Liver (tissue), 8 donors: ENCODE measurements at regions not wholly inside any gene's neighbourhood (a gene's known extent, or its start where the extent isn't known, plus 50 kb on each side); places are given as distances from the start of the nearest gene placed in this dataset.

Experiments
- DNase-seq: peaks from one replicate; pipeline ENCODE4 v3.0.0-alpha.2; 2017; ENCODE audit warnings: low spot score
- H3K27ac ChIP-seq, 2 donors: one replicate each; pipeline ENCODE4 v1.7.0; 2013; ENCODE audit warnings: inconsistent platforms in 2 of 2, low read length in 2 of 2, control low read depth in 1 of 2, low read depth in 1 of 2, mild to moderate bottlenecking in 1 of 2
- H3K27me3 ChIP-seq, 4 donors: one replicate each; pipeline versions ENCODE4 v1.6.1 to v1.7.0; 2013; ENCODE audit warnings: low read length in 3 of 4, inconsistent platforms in 1 of 4, mild to moderate bottlenecking in 1 of 4, moderate library complexity in 1 of 4; ENCODE audit not compliant: control insufficient read depth in 4 of 4, insufficient read depth in 4 of 4
- H3K36me3 ChIP-seq, 4 donors: one replicate each; pipeline versions ENCODE4 v1.6.1 to v1.7.0; 2013; ENCODE audit warnings: low read length in 3 of 4, mild to moderate bottlenecking in 3 of 4, low read depth in 1 of 4, moderate library complexity in 1 of 4; ENCODE audit not compliant: control insufficient read depth in 4 of 4, insufficient read depth in 3 of 4
- H3K4me1 ChIP-seq, 4 donors: one replicate each; pipeline versions ENCODE4 v1.6.1 to v1.7.0; 2013; ENCODE audit warnings: low read length in 3 of 4, mild to moderate bottlenecking in 3 of 4, moderate library complexity in 1 of 4; ENCODE audit not compliant: control insufficient read depth in 4 of 4, insufficient read depth in 4 of 4
- H3K4me3 ChIP-seq, 3 donors: one replicate each; pipeline versions ENCODE4 v1.6.1 to v1.7.0; 2013; ENCODE audit warnings: low read length in 3 of 3, control low read depth in 1 of 3, low read depth in 1 of 3, mild to moderate bottlenecking in 1 of 3
- H3K9ac ChIP-seq, 2 donors: one replicate each; pipeline ENCODE4 v1.7.0; 2013; ENCODE audit warnings: low read length in 2 of 2, mild to moderate bottlenecking in 2 of 2, moderate library complexity in 2 of 2, control low read depth in 1 of 2, low read depth in 1 of 2
- H3K9me3 ChIP-seq, 4 donors: one replicate each; pipeline versions ENCODE4 v1.6.1 to v1.7.0; 2013; ENCODE audit warnings: low read length in 3 of 4; ENCODE audit not compliant: control insufficient read depth in 4 of 4
- EGR1 ChIP-seq, 2 donors: IDR thresholded peaks; 2 replicates each; pipeline ENCODE4 v1.6.1; 2016 to 2018; ENCODE audit warnings: antibody characterized with exemption in 2 of 2, low read depth in 2 of 2
- FOXA1 ChIP-seq: IDR thresholded peaks from 2 replicates; pipeline ENCODE4 v1.6.1; 2016; ENCODE audit warnings: antibody characterized with exemption
- FOXA2 ChIP-seq: IDR thresholded peaks from 2 replicates; pipeline ENCODE4 v1.6.1; 2016; ENCODE audit warnings: antibody characterized with exemption
- GABPA ChIP-seq, 2 donors: IDR thresholded peaks in 1 of 2; conservative IDR thresholded peaks in 1 of 2; 2 replicates each; pipeline ENCODE4 v1.6.1; 2016; ENCODE audit warnings: antibody characterized with exemption in 2 of 2, mild to moderate bottlenecking in 1 of 2, moderate library complexity in 1 of 2
- HNF4A ChIP-seq, 2 donors: conservative IDR thresholded peaks; 2 replicates each; pipeline ENCODE4 v1.6.1; 2016; ENCODE audit warnings: antibody characterized with exemption in 2 of 2, mild to moderate bottlenecking in 2 of 2
- HNF4G ChIP-seq: IDR thresholded peaks from 2 replicates; pipeline ENCODE4 v1.6.1; 2016; ENCODE audit warnings: antibody characterized with exemption
- NR2F2 ChIP-seq: IDR thresholded peaks from 2 replicates; pipeline ENCODE4 v1.6.1; 2016; ENCODE audit warnings: antibody characterized with exemption
- RAD21 ChIP-seq, 2 donors: IDR thresholded peaks; 2 replicates each; pipeline ENCODE4 v1.6.1; 2016; ENCODE audit warnings: antibody characterized with exemption in 2 of 2, mild to moderate bottlenecking in 2 of 2
- RXRA ChIP-seq, 2 donors: IDR thresholded peaks; 2 replicates each; pipeline ENCODE4 v1.6.1; 2017 to 2018; ENCODE audit warnings: antibody characterized with exemption in 2 of 2, mild to moderate bottlenecking in 1 of 2
- SP1 ChIP-seq: IDR thresholded peaks from 2 replicates; pipeline ENCODE4 v1.6.1; 2018; ENCODE audit warnings: antibody characterized with exemption, mild to moderate bottlenecking
- TAF1 ChIP-seq: conservative IDR thresholded peaks from 2 replicates; pipeline ENCODE4 v1.6.1; 2016; ENCODE audit warnings: antibody characterized with exemption, mild to moderate bottlenecking
- YY1 ChIP-seq: IDR thresholded peaks from 2 replicates; pipeline ENCODE4 v1.6.1; 2016; ENCODE audit warnings: antibody characterized with exemption, mild to moderate bottlenecking
- WGBS: extraction: QIAGEN DNeasy Blood & Tissue Kit; methylation state at CpG from one replicate; pipeline ENCODE4 v1.1.7; 2013; 5-methylcytosine and 5-hydroxymethylcytosine counted together
- TF ChIP-seq, protein P1 (sequence below): IDR thresholded peaks from 2 replicates; pipeline ENCODE4 v1.6.1; 2016; ENCODE audit warnings: antibody characterized with exemption
- TF ChIP-seq, protein P2 (sequence below): fragments of 150-350 bp; IDR thresholded peaks from 2 replicates; pipeline ENCODE4 v1.5.1; 2017; ENCODE audit warnings: improper control_type of control experiment, low read depth, low read length; ENCODE audit not compliant: missing input control
- TF ChIP-seq, protein P3 (sequence below): IDR thresholded peaks from 2 replicates; pipeline ENCODE4 v1.6.1; 2016; ENCODE audit warnings: antibody characterized with exemption
- TF ChIP-seq, protein P4 (sequence below): IDR thresholded peaks from 2 replicates; pipeline ENCODE4 v1.6.1; 2016; ENCODE audit warnings: antibody characterized with exemption
- TF ChIP-seq, protein P5 (sequence below): IDR thresholded peaks from 2 replicates; pipeline ENCODE4 v1.6.1; 2016; ENCODE audit warnings: antibody characterized with exemption, mild to moderate bottlenecking
- donor health status: healthy.
- donor health status: healthy.
- donor health status: healthy.
- donor health status: healthy.
- donor health status: healthy.

DNA sequence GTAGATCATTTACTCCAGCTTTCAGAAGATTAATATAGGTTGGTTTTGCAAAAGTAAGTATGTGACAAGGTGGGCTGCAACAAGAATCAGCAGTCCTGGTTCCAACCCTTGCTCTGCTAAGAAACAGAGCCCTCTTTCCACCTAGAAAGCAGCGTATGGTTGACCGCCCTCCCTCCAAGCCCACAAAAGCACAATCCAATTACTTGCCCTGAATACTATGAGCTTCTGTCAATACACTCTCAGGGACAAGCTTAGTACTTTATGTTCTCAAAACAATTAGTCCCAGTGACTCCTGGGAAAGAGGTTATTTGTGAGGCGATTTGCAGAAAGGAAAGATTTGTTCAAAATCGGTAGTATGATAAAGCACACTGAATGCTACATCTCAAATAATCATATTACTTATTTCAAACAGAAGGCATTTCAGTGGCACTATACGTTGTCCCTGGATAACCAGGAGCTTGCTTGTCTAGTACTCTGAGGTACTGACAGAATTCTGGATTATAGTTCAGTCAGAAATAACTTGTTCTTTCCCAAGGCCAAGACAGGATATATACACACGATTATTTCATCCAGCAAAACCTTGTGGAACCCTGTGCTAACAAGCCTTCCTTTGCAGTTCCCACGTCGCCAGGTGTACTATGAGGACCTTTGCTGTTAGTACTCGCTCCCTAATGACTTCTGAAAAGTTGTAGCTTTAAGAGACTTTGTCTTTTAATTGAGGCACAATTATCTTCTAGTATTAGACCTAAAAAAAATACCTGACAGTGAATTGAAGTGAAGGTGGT is 96.9 kb upstream of the ADTRP start:
- 83% methylated on average over 9 of the region's 9 CpGs for WGBS
- DNase-seq, result no peak
- no peaks in the 10 kb centered on the region for H3K27me3 ChIP-seq
- no peak overlapping the region for H3K27ac ChIP-seq
- H3K4me1 ChIP-seq, result peaks cover 0 to 2% (median 1%) of the 10 kb centered on the region in 4 donors
- no peaks in the 10 kb centered on the region for H3K9me3 ChIP-seq
- H3K4me3 ChIP-seq, result no peak overlapping the region
- H3K9ac ChIP-seq, result no peak overlapping the region
- no peaks in the 10 kb centered on the region for H3K36me3 ChIP-seq
- TF ChIP-seq, protein P1, sequence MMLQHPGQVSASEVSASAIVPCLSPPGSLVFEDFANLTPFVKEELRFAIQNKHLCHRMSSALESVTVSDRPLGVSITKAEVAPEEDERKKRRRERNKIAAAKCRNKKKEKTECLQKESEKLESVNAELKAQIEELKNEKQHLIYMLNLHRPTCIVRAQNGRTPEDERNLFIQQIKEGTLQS, result no peak
- TF ChIP-seq NR2F2 (no peak), RXRA (IDR thresholded peaks at IDR 0.05) (no peak), FOXA1 (no peak), RAD21 (IDR thresholded peaks at IDR 0.05) (no peak), GABPA (IDR thresholded peaks at IDR 0.05 in 1 of 2, conservative IDR thresholded peaks at IDR 0.05 in 1 of 2) (no peak), EGR1 (IDR thresholded peaks at IDR 0.05; ENCODE audit: low read depth in 2 of 2) (no peak), TAF1 (no peak)
- TF ChIP-seq, protein P2, sequence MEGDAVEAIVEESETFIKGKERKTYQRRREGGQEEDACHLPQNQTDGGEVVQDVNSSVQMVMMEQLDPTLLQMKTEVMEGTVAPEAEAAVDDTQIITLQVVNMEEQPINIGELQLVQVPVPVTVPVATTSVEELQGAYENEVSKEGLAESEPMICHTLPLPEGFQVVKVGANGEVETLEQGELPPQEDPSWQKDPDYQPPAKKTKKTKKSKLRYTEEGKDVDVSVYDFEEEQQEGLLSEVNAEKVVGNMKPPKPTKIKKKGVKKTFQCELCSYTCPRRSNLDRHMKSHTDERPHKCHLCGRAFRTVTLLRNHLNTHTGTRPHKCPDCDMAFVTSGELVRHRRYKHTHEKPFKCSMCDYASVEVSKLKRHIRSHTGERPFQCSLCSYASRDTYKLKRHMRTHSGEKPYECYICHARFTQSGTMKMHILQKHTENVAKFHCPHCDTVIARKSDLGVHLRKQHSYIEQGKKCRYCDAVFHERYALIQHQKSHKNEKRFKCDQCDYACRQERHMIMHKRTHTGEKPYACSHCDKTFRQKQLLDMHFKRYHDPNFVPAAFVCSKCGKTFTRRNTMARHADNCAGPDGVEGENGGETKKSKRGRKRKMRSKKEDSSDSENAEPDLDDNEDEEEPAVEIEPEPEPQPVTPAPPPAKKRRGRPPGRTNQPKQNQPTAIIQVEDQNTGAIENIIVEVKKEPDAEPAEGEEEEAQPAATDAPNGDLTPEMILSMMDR, result no peak
- TF ChIP-seq, protein P3, sequence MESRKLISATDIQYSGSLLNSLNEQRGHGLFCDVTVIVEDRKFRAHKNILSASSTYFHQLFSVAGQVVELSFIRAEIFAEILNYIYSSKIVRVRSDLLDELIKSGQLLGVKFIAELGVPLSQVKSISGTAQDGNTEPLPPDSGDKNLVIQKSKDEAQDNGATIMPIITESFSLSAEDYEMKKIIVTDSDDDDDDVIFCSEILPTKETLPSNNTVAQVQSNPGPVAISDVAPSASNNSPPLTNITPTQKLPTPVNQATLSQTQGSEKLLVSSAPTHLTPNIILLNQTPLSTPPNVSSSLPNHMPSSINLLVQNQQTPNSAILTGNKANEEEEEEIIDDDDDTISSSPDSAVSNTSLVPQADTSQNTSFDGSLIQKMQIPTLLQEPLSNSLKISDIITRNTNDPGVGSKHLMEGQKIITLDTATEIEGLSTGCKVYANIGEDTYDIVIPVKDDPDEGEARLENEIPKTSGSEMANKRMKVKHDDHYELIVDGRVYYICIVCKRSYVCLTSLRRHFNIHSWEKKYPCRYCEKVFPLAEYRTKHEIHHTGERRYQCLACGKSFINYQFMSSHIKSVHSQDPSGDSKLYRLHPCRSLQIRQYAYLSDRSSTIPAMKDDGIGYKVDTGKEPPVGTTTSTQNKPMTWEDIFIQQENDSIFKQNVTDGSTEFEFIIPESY, result no peak

DNA sequence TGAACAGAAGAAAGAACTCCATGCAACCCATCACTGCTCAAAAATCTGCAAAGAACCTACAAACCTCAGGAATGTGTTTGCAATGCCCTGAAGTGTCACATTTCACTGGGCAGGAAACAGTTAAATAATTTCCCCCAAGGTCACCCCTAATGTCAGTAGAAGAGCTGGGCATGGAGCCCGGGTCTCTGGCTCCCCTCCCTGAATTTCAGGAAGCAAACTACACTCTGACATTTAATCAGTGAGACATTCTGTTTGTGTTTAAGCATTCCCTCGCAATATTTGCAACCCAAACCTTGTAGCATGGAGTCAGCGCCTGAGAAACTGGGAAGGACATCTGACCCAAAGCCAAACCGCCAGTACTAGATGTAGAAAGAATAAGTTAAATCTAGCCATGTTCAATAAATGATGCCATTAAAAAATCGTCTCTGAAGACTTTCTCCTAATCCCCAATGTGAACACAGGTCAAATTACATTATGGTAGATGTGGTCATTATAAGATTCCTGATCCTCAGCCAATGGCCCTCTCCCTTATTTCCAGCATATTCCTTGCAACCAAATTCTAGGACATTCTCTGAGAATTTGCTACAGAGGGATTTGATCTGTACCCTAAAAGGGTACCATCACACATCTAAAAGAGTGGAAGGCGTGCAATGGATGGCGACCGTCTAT is 91.2 kb upstream of the ADTRP start:
- DNase-seq, result no peak
- H3K4me3 ChIP-seq, result no peak overlapping the region
- WGBS, result 49% methylated on average over 8 of the region's 8 CpGs
- no peaks in the 10 kb centered on the region for H3K27me3 ChIP-seq
- H3K27ac ChIP-seq, result peak overlapping the region; percentile 59 to 94
- H3K9me3 ChIP-seq, result no peaks in the 10 kb centered on the region
- peaks cover 6 to 34% (median 17%) of the 10 kb centered on the region in 4 donors for H3K4me1 ChIP-seq
- no peak overlapping the region for H3K9ac ChIP-seq
- H3K36me3 ChIP-seq, result no peaks in the 10 kb centered on the region
- no peak for TF ChIP-seq TAF1
- TF ChIP-seq FOXA1, result no peak
- TF ChIP-seq, protein P2, result no peak
- peak in 1 of 2 donors; percentile 53 for TF ChIP-seq EGR1 (IDR thresholded peaks at IDR 0.05; ENCODE audit: low read depth in 2 of 2)
- TF ChIP-seq SP1, result peak; percentile 72
- TF ChIP-seq, protein P3, result peak; percentile 46
- peak; percentile 56 to 81 for TF ChIP-seq RXRA (IDR thresholded peaks at IDR 0.05)
- TF ChIP-seq RAD21 (IDR thresholded peaks at IDR 0.05), result peak; percentile 61 to 69
- no peak for TF ChIP-seq GABPA (IDR thresholded peaks at IDR 0.05 in 1 of 2, conservative IDR thresholded peaks at IDR 0.05 in 1 of 2)
- TF ChIP-seq HNF4G, result no peak
- TF ChIP-seq NR2F2, result peak; percentile 67
- TF ChIP-seq FOXA2, result peak; percentile 28
- peak; percentile 75 to 77 for TF ChIP-seq HNF4A (conservative IDR thresholded peaks at IDR 0.05)
- TF ChIP-seq YY1, result peak; percentile 68
- TF ChIP-seq, protein P4, sequence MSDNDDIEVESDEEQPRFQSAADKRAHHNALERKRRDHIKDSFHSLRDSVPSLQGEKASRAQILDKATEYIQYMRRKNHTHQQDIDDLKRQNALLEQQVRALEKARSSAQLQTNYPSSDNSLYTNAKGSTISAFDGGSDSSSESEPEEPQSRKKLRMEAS, result peak; percentile 64
- TF ChIP-seq, protein P5, sequence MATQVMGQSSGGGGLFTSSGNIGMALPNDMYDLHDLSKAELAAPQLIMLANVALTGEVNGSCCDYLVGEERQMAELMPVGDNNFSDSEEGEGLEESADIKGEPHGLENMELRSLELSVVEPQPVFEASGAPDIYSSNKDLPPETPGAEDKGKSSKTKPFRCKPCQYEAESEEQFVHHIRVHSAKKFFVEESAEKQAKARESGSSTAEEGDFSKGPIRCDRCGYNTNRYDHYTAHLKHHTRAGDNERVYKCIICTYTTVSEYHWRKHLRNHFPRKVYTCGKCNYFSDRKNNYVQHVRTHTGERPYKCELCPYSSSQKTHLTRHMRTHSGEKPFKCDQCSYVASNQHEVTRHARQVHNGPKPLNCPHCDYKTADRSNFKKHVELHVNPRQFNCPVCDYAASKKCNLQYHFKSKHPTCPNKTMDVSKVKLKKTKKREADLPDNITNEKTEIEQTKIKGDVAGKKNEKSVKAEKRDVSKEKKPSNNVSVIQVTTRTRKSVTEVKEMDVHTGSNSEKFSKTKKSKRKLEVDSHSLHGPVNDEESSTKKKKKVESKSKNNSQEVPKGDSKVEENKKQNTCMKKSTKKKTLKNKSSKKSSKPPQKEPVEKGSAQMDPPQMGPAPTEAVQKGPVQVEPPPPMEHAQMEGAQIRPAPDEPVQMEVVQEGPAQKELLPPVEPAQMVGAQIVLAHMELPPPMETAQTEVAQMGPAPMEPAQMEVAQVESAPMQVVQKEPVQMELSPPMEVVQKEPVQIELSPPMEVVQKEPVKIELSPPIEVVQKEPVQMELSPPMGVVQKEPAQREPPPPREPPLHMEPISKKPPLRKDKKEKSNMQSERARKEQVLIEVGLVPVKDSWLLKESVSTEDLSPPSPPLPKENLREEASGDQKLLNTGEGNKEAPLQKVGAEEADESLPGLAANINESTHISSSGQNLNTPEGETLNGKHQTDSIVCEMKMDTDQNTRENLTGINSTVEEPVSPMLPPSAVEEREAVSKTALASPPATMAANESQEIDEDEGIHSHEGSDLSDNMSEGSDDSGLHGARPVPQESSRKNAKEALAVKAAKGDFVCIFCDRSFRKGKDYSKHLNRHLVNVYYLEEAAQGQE, result peak; percentile 59
